ENCODE measurements at regions not wholly inside any gene's neighbourhood (a gene's known extent, or its start where the extent isn't known, plus 50 kb on each side); places are given as distances from the start of the nearest gene placed in this dataset.

DNA sequence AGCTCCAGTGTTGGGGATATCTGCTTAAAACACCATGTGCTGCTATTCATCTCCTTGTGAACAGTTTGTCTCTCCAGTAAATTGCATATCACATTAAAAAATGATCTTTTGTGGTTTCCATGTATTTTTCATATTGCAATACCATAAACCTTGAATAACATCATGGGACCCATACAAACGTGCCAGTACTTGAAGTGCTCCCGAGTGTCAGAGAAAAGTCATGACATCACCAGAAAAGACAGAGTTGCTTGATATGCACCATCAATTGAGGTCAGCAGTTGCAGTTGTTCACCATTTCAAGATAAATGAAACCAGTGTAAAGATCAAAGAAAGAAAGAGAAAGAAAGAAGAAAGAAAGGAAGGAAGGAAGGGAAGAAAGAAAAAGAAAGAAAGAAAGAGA, 278.6 kb downstream of the ZNF621 start:
- TF ChIP-seq, protein P1, sequence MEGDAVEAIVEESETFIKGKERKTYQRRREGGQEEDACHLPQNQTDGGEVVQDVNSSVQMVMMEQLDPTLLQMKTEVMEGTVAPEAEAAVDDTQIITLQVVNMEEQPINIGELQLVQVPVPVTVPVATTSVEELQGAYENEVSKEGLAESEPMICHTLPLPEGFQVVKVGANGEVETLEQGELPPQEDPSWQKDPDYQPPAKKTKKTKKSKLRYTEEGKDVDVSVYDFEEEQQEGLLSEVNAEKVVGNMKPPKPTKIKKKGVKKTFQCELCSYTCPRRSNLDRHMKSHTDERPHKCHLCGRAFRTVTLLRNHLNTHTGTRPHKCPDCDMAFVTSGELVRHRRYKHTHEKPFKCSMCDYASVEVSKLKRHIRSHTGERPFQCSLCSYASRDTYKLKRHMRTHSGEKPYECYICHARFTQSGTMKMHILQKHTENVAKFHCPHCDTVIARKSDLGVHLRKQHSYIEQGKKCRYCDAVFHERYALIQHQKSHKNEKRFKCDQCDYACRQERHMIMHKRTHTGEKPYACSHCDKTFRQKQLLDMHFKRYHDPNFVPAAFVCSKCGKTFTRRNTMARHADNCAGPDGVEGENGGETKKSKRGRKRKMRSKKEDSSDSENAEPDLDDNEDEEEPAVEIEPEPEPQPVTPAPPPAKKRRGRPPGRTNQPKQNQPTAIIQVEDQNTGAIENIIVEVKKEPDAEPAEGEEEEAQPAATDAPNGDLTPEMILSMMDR (IDR thresholded peaks at IDR 0.05), result no peak
- no peak for TF ChIP-seq POLR2A (IDR thresholded peaks at IDR 0.05; ENCODE audit: low read depth)
